IPS-18a (cell line): ENCODE measurements at regions not wholly inside any gene's neighbourhood (a gene's known extent, or its start where the extent isn't known, plus 50 kb on each side); places are given as distances from the start of the nearest gene placed in this dataset.
"Not testable (repeated sequence)": the region's sequence is repeated elsewhere in the genome, so short reads cannot be mapped to it uniquely, and the experiment has no call there.

Experiments used
- H3K27ac ChIP-seq: one replicate; pipeline ENCODE4 v1.5.1; 2013; ENCODE audit warnings: low read length
- H3K27me3 ChIP-seq: one replicate; pipeline ENCODE4 v1.6.1; 2013; ENCODE audit warnings: mild to moderate bottlenecking, low read length; ENCODE audit not compliant: control insufficient read depth, insufficient read depth
- H3K36me3 ChIP-seq: one replicate; pipeline ENCODE4 v1.6.1; 2013; ENCODE audit warnings: low read depth, low read length; ENCODE audit not compliant: control insufficient read depth
- H3K4me1 ChIP-seq: one replicate; pipeline ENCODE4 v1.6.1; 2013; ENCODE audit warnings: low read depth, low read length; ENCODE audit not compliant: control insufficient read depth
- H3K4me3 ChIP-seq: one replicate; pipeline ENCODE4 v1.5.1; 2013; ENCODE audit warnings: low read length
- H3K9ac ChIP-seq: one replicate; pipeline ENCODE4 v1.6.1; 2013; ENCODE audit warnings: mild to moderate bottlenecking, low read length, moderate library complexity
- H3K9me3 ChIP-seq: one replicate; pipeline ENCODE4 v1.6.1; 2013; ENCODE audit warnings: low read depth, low read length; ENCODE audit not compliant: control insufficient read depth

GRCh38 chr4:29104694-29105093 is 1615.5 kb upstream of the PCDH7 start:
- Histone ChIP-seq H3K27ac (no peak overlapping the region), H3K36me3 (no peaks in the 10 kb centered on the region), H3K9ac (no peak overlapping the region), H3K4me3 (no peak overlapping the region), H3K27me3 (no peaks in the 10 kb centered on the region), H3K9me3 (no peaks in the 10 kb centered on the region), H3K4me1 (no peaks in the 10 kb centered on the region)

- no peak overlapping the region for H3K27ac ChIP-seq
- H3K9ac ChIP-seq = no peak overlapping the region
- H3K4me3 ChIP-seq = no peak overlapping the region
- H3K36me3 ChIP-seq = no peaks in the 10 kb centered on the region
- no peaks in the 10 kb centered on the region for H3K4me1 ChIP-seq
- no peaks in the 10 kb centered on the region for H3K9me3 ChIP-seq
- no peaks in the 10 kb centered on the region for H3K27me3 ChIP-seq
Measured at GRCh38 chr4:29113960-29114359, 1606.2 kb upstream of the PCDH7 start.

- H3K4me1 ChIP-seq, H3K9me3 ChIP-seq, H3K27ac ChIP-seq, H3K9ac ChIP-seq, H3K27me3 ChIP-seq, H3K36me3 ChIP-seq, H3K4me3 ChIP-seq: not testable (repeated sequence)
Measured at GRCh38 chr4:29117231-29117722, 1602.9 kb upstream of the PCDH7 start.

- Histone ChIP-seq H3K36me3 (no peaks in the 10 kb centered on the region), H3K9ac (no peak overlapping the region), H3K9me3 (no peaks in the 10 kb centered on the region), H3K27ac (no peak overlapping the region), H3K27me3 (no peaks in the 10 kb centered on the region), H3K4me3 (no peak overlapping the region), H3K4me1 (no peaks in the 10 kb centered on the region)
Measured at GRCh38 chr4:29121586-29121985, 1598.6 kb upstream of the PCDH7 start.

GRCh38 chr4:29128810-29129209 is 1591.4 kb upstream of the PCDH7 start:
- no peaks in the 10 kb centered on the region for H3K4me1 ChIP-seq
- no peaks in the 10 kb centered on the region for H3K36me3 ChIP-seq
- no peak overlapping the region for H3K27ac ChIP-seq
- H3K4me3 ChIP-seq = no peak overlapping the region
- H3K9ac ChIP-seq = no peak overlapping the region
- no peaks in the 10 kb centered on the region for H3K9me3 ChIP-seq
- no peaks in the 10 kb centered on the region for H3K27me3 ChIP-seq

GRCh38 chr4:29131304-29131703 is 1588.9 kb upstream of the PCDH7 start:
- Histone ChIP-seq H3K27me3 (no peaks in the 10 kb centered on the region), H3K9me3 (no peaks in the 10 kb centered on the region), H3K4me1 (no peaks in the 10 kb centered on the region), H3K4me3 (no peak overlapping the region), H3K36me3 (no peaks in the 10 kb centered on the region), H3K9ac (no peak overlapping the region), H3K27ac (no peak overlapping the region)

- Histone ChIP-seq H3K4me3 (no peak overlapping the region), H3K4me1 (no peaks in the 10 kb centered on the region), H3K9ac (no peak overlapping the region), H3K9me3 (no peaks in the 10 kb centered on the region), H3K36me3 (no peaks in the 10 kb centered on the region), H3K27ac (no peak overlapping the region), H3K27me3 (no peaks in the 10 kb centered on the region)
Measured at GRCh38 chr4:29142708-29143107, 1577.5 kb upstream of the PCDH7 start.

GRCh38 chr4:29151584-29151983 is 1568.6 kb upstream of the PCDH7 start:
- H3K9ac ChIP-seq = no peak overlapping the region
- H3K27ac ChIP-seq = no peak overlapping the region
- H3K9me3 ChIP-seq = no peaks in the 10 kb centered on the region
- H3K4me3 ChIP-seq = no peak overlapping the region
- H3K4me1 ChIP-seq = no peaks in the 10 kb centered on the region
- no peaks in the 10 kb centered on the region for H3K27me3 ChIP-seq
- no peaks in the 10 kb centered on the region for H3K36me3 ChIP-seq

GRCh38 chr4:29153642-29154041 is 1566.5 kb upstream of the PCDH7 start:
- Histone ChIP-seq H3K4me1 (no peaks in the 10 kb centered on the region), H3K9me3 (no peaks in the 10 kb centered on the region), H3K9ac (no peak overlapping the region), H3K27me3 (no peaks in the 10 kb centered on the region), H3K27ac (no peak overlapping the region), H3K36me3 (no peaks in the 10 kb centered on the region), H3K4me3 (no peak overlapping the region)

- Histone ChIP-seq H3K9me3 (no peaks in the 10 kb centered on the region), H3K9ac (no peak overlapping the region), H3K27ac (no peak overlapping the region), H3K4me3 (no peak overlapping the region), H3K4me1 (no peaks in the 10 kb centered on the region), H3K36me3 (no peaks in the 10 kb centered on the region), H3K27me3 (no peaks in the 10 kb centered on the region)
Measured at GRCh38 chr4:29175291-29175690, 1544.9 kb upstream of the PCDH7 start.

GRCh38 chr4:29199025-29199424 is 1521.1 kb upstream of the PCDH7 start:
- Histone ChIP-seq H3K36me3 (no peaks in the 10 kb centered on the region), H3K27me3 (no peaks in the 10 kb centered on the region), H3K9me3 (no peaks in the 10 kb centered on the region), H3K27ac (no peak overlapping the region), H3K4me1 (no peaks in the 10 kb centered on the region), H3K4me3 (no peak overlapping the region), H3K9ac (no peak overlapping the region)

- Histone ChIP-seq H3K9me3 (no peaks in the 10 kb centered on the region), H3K27me3 (no peaks in the 10 kb centered on the region), H3K4me3 (no peak overlapping the region), H3K36me3 (no peaks in the 10 kb centered on the region), H3K27ac (no peak overlapping the region), H3K9ac (no peak overlapping the region), H3K4me1 (no peaks in the 10 kb centered on the region)
Measured at GRCh38 chr4:29199485-29199884, 1520.7 kb upstream of the PCDH7 start.
